K562 (cell line): ENCODE measurements at regions not wholly inside any gene's neighbourhood (a gene's known extent, or its start where the extent isn't known, plus 50 kb on each side); places are given as distances from the start of the nearest gene placed in this dataset.

Source experiments
- ATAC-seq: fragments of 200-7000 bp; cut with Tn5 transposase; 3 replicates; pipeline ENCODE4 v1.9.1; 2020; ENCODE audit warnings: moderate library complexity
- BruUV-seq: library from RNA; stranded (reverse); fragments of 400-500 nt; replicated peaks from 2 replicates; lab custom pipeline; 2021; lab: Mats Ljungman, UMichigan
- CTCF ChIA-PET: fragments of 300-600 bp; formaldehyde crosslinking; extraction: SDS; loops from one replicate; lab custom pipeline; 2021; ENCODE audit warnings: low intra/inter-chr PET ratio; lab: Yijun Ruan, JAX
- POLR2A ChIA-PET: fragments of 300-600, 350-650 bp; sonication (Branson Sonifier 250); formaldehyde crosslinking; extraction: SDS; loops from one replicate; lab custom pipeline; 2021; ENCODE audit warnings: antibody characterized with exemption, inconsistent platforms; lab: Yijun Ruan, JAX
- DNase-seq, 4 experiments: peaks; one replicate each; pipeline versions ENCODE4 v3.0.0 to v3.0.0-alpha.2; 2011 to 2018; ENCODE audit warnings: low spot score in 3 of 4, mixed read lengths in 3 of 4; ENCODE audit errors: extremely low read depth in 1 of 4
- FAIRE-seq: peaks from 2 replicates; lab custom pipeline; 2011; peaks lifted over from hg19 to GRCh38; lab: Jason Lieb, UNC
- H2AFZ ChIP-seq: 2 replicates; pipeline ENCODE4 v1.6.0; 2011; ENCODE audit warnings: low read depth, low read length, control low read depth, inconsistent platforms
- H3K27ac ChIP-seq: fragments of 200-600 bp; 3 replicates; pipeline ENCODE4 v1.8.0; 2011; ENCODE audit warnings: low read depth, mild to moderate bottlenecking, control low read depth, inconsistent platforms, low read length, moderate library complexity, mixed read lengths; ENCODE audit errors: extremely low read depth
- H3K27me3 ChIP-seq, 2 experiments: fragments of 300-600 bp in 1 of 2; 2 replicates in 1 of 2; 3 replicates in 1 of 2; pipeline versions ENCODE4 v1.6.0 to v1.8.0; 2011; ENCODE audit warnings: inconsistent platforms in 2 of 2, low read length in 2 of 2, mild to moderate bottlenecking in 1 of 2, mixed read lengths in 1 of 2, moderate library complexity in 1 of 2; ENCODE audit not compliant: control insufficient read depth in 2 of 2, insufficient read depth in 2 of 2
- H3K36me3 ChIP-seq: fragments of 300-600 bp; 3 replicates; pipeline ENCODE4 v1.8.0; 2011; ENCODE audit warnings: mild to moderate bottlenecking, low read length, inconsistent platforms; ENCODE audit not compliant: control insufficient read depth, insufficient read depth
- H3K4me1 ChIP-seq, 2 experiments: fragments of 200-600 bp in 1 of 2; replicated peaks in 1 of 2; 2 replicates in 1 of 2; 3 replicates in 1 of 2; pipeline versions ENCODE4 v1.5.1 to v1.8.0; 2011; ENCODE audit warnings: inconsistent platforms in 2 of 2, low read length in 2 of 2, mild to moderate bottlenecking in 1 of 2, mixed read lengths in 1 of 2, moderate library complexity in 1 of 2; ENCODE audit not compliant: control insufficient read depth in 2 of 2, insufficient read depth in 2 of 2
- H3K4me2 ChIP-seq: 2 replicates; pipeline ENCODE4 v1.6.1; 2011; ENCODE audit warnings: low read length, control low read depth, inconsistent platforms, mixed read lengths; ENCODE audit not compliant: insufficient read depth
- H3K4me3 ChIP-seq: fragments of 200-600 bp; sonication (generic), shearing (Covaris generic); 2 replicates; pipeline ENCODE4 v1.5.1; 2016; ENCODE audit warnings: control low read depth, inconsistent platforms
- H3K79me2 ChIP-seq: fragments of 200-600 bp; 3 replicates; pipeline ENCODE4 v1.8.0; 2011; ENCODE audit warnings: low read length, inconsistent platforms; ENCODE audit not compliant: control insufficient read depth, insufficient read depth
- H3K9ac ChIP-seq, 2 experiments: 2 replicates each; pipeline versions ENCODE4 v1.6.0 to v1.6.1; 2011; ENCODE audit warnings: low read depth in 2 of 2, low read length in 2 of 2, control low read depth in 1 of 2, inconsistent platforms in 1 of 2, mild to moderate bottlenecking in 1 of 2, mixed read lengths in 1 of 2; ENCODE audit not compliant: insufficient read depth in 1 of 2
- H3K9me1 ChIP-seq: one replicate; pipeline ENCODE4 v1.6.0; 2011; ENCODE audit warnings: inconsistent platforms, mild to moderate bottlenecking, low read length, moderate library complexity; ENCODE audit not compliant: control insufficient read depth, insufficient read depth
- H3K9me3 ChIP-seq: replicated peaks from 2 replicates; pipeline ENCODE4 v1.5.1; 2011; ENCODE audit warnings: low read depth, low read length, inconsistent platforms; ENCODE audit not compliant: control insufficient read depth, insufficient read depth
- H4K20me1 ChIP-seq: replicated peaks from 2 replicates; pipeline ENCODE4 v1.6.1; 2011; ENCODE audit warnings: low read length, inconsistent platforms, mixed read lengths; ENCODE audit not compliant: control insufficient read depth, insufficient read depth
- POLR2AphosphoS5 ChIP-seq: IDR thresholded peaks from 2 replicates; pipeline ENCODE4 v1.6.1; 2011; ENCODE audit warnings: mild to moderate bottlenecking, low read depth, low read length, moderate library complexity; ENCODE audit not compliant: control insufficient read depth, insufficient read depth
- SPI1 ChIP-seq: IDR thresholded peaks from 2 replicates; pipeline ENCODE4 v1.6.1; 2011; ENCODE audit warnings: low read depth, low read length, control low read depth, borderline replicate concordance
- WGBS: fragments of 100-300 bp; shearing (Covaris generic); methylation state at CpG from one replicate; pipeline ENCODE4 v1.1.6; 2016; ENCODE audit warnings: low coverage, mixed read lengths; ENCODE audit not compliant: insufficient coverage; ENCODE audit errors: missing lambda C conversion rate; 5-methylcytosine and 5-hydroxymethylcytosine counted together
- in situ Hi-C: fragments of 300-500 bp; cut with MboI; formaldehyde crosslinking; loops from 4 replicates; pipeline ENCODE4 v1.15.0; 2018; ENCODE audit warnings: inconsistent platforms, mixed read lengths
- intact Hi-C: fragments of 100-400 bp; cut with micrococcal nuclease; formaldehyde crosslinking; loops from 2 replicates; pipeline ENCODE4 v1.14.2; 2022
- TF ChIP-seq, protein P1 (sequence below): fragments of 250-450 bp; sonication (Bioruptor Pico); IDR thresholded peaks from 2 replicates; pipeline ENCODE4 v1.4.0; 2020; ENCODE audit warnings: borderline replicate concordance
- TF ChIP-seq, protein P2 (sequence below), 2 experiments: IDR thresholded peaks; 2 replicates each; pipeline ENCODE4 v1.6.1; 2011; ENCODE audit warnings: borderline replicate concordance in 1 of 2, control low read depth in 1 of 2, low read depth in 1 of 2, low read length in 1 of 2, mild to moderate bottlenecking in 1 of 2, mixed read lengths in 1 of 2, moderate library complexity in 1 of 2; ENCODE audit not compliant: insufficient read depth in 1 of 2, insufficient read length in 1 of 2, poor library complexity in 1 of 2, severe bottlenecking in 1 of 2; ENCODE audit errors: extremely low read depth in 1 of 2

- TF ChIP-seq SPI1: no peak
- TF ChIP-seq, protein P1, sequence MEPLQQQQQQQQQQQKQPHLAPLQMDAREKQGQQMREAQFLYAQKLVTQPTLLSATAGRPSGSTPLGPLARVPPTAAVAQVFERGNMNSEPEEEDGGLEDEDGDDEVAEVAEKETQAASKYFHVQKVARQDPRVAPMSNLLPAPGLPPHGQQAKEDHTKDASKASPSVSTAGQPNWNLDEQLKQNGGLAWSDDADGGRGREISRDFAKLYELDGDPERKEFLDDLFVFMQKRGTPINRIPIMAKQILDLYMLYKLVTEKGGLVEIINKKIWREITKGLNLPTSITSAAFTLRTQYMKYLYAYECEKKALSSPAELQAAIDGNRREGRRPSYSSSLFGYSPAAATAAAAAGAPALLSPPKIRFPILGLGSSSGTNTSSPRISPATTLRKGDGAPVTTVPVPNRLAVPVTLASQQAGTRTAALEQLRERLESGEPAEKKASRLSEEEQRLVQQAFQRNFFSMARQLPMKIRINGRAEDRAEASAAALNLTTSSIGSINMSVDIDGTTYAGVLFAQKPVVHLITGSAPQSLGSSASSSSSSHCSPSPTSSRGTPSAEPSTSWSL (CRISPR knock-in tag): no peak
These were observed 98.1 kb upstream of the MAX start (continued) for GRCh38 chr14:65200454-65200853.

DNA sequence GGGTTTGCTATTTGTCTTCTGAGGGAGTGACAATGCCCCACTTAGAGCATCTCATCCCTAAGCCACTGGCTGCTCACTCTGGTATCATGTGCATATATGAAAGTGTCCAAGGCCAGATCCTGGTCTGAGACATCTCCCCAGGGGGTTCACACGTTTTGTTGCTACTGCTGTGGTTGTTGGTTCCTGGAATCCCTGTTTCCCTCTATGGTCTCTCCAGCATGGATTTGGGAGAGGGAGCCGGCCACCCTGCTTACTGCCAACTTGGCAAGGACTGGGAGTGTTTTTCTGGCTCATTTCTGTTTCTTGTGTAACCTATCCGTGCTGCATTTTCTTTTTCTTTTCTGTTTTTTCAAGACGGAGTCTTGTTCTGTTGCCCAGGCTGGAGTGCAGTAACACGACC, 101.3 kb upstream of the MAX start:
- no peak overlapping the region for H3K27ac ChIP-seq

More for the DNA sequence above, 101.3 kb upstream of the MAX start:
- TF ChIP-seq, protein P2, sequence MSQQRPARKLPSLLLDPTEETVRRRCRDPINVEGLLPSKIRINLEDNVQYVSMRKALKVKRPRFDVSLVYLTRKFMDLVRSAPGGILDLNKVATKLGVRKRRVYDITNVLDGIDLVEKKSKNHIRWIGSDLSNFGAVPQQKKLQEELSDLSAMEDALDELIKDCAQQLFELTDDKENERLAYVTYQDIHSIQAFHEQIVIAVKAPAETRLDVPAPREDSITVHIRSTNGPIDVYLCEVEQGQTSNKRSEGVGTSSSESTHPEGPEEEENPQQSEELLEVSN (IDR thresholded peaks at IDR 0.05; ENCODE audit: borderline replicate concordance in 1 of 2, extremely low read depth in 1 of 2, insufficient read depth in 1 of 2, insufficient read length in 1 of 2, low read depth in 1 of 2, low read length in 1 of 2, poor library complexity in 1 of 2, severe bottlenecking in 1 of 2): no peak
- no peak for TF ChIP-seq POLR2AphosphoS5
- H3K27me3 ChIP-seq: no peaks in the 10 kb centered on the region
- H3K4me3 ChIP-seq: no peak overlapping the region
- no peaks in the 10 kb centered on the region for H3K79me2 ChIP-seq
- intact Hi-C loops: no loop called here
- H3K4me1 ChIP-seq: peaks cover under 1 to 5% of the 10 kb centered on the region in 2 experiments; a peak in 3 of 5 replicates
- H3K36me3 ChIP-seq: no peaks in the 10 kb centered on the region
- ATAC-seq (no peak), FAIRE-seq (no peak), DNase-seq (no peak)
- WGBS: 18% methylated on average over 4 of the region's 5 CpGs
- no peak overlapping the region for H2AFZ ChIP-seq
- no peak overlapping the region for H3K4me2 ChIP-seq
- ChIA-PET CTCF (interaction anchor here (0.6 kb wide), 1 partner anchor 1054 kb away, joined by 7 read pairs; no protein-coding TSS in a partner anchor), POLR2A (no interaction called here)
- no TSS peak for BruUV-seq
- H4K20me1 ChIP-seq: no peaks in the 10 kb centered on the region
- in situ Hi-C loops: no loop called here
- H3K9me1 ChIP-seq: no peaks in the 10 kb centered on the region
- no peaks in the 10 kb centered on the region for H3K9me3 ChIP-seq
- H3K9ac ChIP-seq: no peak overlapping the region
